ENCODE measurements at regions not wholly inside any gene's neighbourhood (a gene's known extent, or its start where the extent isn't known, plus 50 kb on each side); places are given as distances from the start of the nearest gene placed in this dataset.

GRCh38 chr1:29634746-29635335, 398.5 kb downstream of the PTPRU start:
- TF ChIP-seq, protein P1, sequence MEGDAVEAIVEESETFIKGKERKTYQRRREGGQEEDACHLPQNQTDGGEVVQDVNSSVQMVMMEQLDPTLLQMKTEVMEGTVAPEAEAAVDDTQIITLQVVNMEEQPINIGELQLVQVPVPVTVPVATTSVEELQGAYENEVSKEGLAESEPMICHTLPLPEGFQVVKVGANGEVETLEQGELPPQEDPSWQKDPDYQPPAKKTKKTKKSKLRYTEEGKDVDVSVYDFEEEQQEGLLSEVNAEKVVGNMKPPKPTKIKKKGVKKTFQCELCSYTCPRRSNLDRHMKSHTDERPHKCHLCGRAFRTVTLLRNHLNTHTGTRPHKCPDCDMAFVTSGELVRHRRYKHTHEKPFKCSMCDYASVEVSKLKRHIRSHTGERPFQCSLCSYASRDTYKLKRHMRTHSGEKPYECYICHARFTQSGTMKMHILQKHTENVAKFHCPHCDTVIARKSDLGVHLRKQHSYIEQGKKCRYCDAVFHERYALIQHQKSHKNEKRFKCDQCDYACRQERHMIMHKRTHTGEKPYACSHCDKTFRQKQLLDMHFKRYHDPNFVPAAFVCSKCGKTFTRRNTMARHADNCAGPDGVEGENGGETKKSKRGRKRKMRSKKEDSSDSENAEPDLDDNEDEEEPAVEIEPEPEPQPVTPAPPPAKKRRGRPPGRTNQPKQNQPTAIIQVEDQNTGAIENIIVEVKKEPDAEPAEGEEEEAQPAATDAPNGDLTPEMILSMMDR (IDR thresholded peaks at IDR 0.05) = no peak
- TF ChIP-seq POLR2A (IDR thresholded peaks at IDR 0.05) = no peak
